Glomerular visceral epithelial cell (primary cell): ENCODE measurements at regions not wholly inside any gene's neighbourhood (a gene's known extent, or its start where the extent isn't known, plus 50 kb on each side); places are given as distances from the start of the nearest gene placed in this dataset.
"Not testable (repeated sequence)": the region's sequence is repeated elsewhere in the genome, so short reads cannot be mapped to it uniquely, and the experiment has no call there.

Source experiments
- DNase-seq: peaks from one replicate; pipeline ENCODE4 v3.0.0-alpha.2; 2016; ENCODE audit errors: extremely low spot score

DNA sequence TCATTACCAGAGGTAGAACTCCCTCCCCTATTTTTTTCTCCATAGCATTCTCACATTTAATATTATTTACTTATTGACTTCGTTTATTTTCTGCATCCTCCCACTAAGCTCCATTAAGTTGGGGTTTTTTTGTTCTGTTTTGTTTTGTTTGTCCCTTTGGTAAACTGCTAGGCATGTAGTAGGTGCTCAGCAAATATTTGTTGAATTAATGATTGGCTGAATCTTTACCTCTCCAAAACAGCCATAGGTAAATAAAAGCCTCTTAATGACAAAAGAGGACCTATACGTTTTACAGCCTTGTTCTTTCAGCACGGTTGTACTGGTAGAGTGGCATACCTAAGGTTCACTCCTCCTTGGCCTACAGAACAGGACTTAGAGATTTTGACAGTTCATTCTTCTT is 52.0 kb downstream of the PRORP start:
- DNase-seq: no peak

DNA sequence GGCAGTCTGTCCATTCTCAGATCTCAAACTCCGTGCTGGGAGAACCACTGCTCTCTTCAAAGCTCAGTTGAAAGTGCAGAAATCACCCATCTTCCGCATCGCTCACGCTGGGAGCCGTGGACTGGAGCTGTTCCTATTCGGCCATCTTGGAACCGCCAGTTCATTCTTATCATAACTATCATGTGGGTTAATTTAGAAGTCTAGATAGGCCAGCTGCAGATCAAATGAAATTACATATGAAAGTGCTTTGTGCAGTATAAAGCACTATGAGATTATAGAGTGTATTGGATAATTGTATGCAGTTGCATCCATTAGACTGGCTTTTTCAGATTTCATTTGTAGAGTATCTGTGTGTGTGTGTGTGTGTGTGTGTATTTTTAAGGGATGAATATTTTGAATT is 57.8 kb downstream of the PRORP start:
- DNase-seq: no peak

DNA sequence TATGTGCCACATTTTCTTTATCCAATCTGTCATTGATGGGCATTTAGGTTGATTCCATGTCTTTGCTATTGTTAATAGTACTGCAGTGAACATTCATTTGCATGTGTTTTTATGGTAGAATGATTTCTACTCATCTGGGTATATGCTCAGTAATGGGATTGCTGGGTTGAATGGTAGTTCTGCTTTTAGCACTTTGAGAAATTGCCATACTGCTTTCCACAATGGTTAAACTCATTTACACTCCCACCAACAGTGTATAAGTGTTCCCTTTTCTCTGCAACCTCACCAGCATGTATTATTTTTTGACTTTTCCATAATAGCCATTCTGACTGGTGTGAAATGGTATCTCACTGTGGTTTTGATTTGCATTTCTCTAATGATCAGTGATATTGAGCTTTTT is 62.5 kb downstream of the PRORP start:
- not testable (repeated sequence) for DNase-seq

DNA sequence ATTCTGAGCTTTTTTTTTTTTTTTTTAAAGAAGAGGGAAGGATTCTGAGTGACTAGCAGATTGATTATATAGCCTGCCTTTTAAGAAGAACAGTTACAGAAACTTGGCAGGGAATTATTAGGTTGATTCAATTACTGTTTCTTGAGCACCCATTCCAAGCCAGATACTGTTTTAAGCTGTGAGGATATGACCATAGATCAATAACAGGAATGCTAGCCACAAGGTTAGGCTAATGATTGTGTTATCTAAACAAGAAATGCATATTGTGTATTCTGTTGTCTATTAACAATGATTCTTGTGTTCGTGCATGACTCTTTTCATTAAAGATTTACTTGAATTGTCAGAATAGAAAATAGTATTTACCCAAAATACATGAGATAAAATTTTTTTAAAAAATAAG is 67.1 kb downstream of the PRORP start:
- DNase-seq: no peak

DNA sequence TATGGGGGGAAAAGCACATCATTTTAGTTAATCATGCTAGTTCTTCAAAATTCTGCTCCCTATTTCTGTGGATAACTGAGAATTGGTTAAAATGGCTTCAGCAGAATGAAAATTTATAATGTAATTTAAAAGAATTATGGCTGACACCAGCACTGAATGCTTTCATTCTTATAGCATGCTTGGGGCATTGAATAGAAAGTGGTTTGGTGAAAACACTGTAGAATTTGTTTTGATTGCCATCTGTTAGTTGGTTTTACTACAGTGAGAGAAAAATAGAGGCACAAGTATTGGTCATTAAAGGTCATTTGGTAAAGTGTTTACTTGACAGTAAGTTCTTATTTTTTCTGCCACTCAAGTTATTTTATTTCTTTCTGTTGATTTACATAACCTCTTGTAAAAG is 70.8 kb downstream of the PRORP start:
- no peak for DNase-seq

DNA sequence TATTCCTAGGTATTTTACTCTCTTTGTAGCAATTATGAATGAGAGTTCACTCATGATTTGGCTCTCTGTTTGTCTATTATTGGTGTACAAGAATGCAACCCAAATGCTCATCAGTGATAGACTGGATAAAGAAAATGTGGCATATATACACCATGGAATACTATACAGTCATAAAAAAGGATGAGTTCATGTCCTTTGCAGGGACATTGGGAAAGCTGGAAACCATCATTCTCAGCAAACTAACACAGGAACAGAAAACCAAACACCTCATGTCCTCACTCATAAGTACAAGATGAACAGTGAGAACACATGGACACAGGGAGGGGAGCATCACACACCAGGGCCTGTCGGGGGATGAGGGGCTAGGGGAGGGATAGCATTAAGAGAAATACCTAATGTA is 71.8 kb downstream of the PRORP start:
- not testable (repeated sequence) for DNase-seq

DNA sequence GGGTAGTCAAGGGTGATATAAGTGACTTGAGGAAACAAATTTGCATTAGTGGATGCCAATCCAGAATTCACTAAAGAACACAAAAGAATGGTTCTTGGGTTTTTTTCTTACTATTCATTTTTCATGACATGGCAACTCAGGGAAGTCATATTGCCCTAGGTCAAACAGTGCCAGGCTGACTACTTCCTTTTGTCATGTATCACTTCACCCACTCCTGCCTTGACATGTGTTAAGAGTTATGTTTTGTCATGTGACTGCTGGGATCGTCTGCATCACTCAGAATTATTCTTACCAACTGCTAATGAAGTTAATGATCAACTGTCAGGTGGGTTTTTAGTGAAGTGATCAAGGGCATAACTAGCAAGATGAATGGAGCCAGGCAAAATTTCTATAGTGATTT is 74.2 kb downstream of the PRORP start:
- DNase-seq: no peak

DNA sequence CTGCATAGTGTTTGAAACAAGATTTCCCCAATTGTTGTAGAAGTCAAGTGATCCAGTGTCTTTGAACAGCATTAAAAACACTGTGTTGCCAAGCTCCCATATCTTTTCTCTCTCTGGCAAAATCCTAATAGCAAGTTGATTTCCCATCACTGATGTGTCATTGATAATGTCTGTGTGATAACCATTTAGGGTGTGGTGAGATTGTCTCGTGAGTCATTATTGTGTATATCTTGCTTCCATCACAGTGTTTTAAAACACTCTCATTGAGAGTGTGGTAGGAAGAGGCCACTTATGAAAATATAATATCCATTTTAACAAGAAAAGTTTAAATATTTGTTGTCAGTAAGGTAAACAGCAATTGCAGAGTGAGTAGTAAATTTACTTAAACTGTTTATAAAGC is 74.7 kb downstream of the PRORP start:
- peak; percentile 20 for DNase-seq

DNA sequence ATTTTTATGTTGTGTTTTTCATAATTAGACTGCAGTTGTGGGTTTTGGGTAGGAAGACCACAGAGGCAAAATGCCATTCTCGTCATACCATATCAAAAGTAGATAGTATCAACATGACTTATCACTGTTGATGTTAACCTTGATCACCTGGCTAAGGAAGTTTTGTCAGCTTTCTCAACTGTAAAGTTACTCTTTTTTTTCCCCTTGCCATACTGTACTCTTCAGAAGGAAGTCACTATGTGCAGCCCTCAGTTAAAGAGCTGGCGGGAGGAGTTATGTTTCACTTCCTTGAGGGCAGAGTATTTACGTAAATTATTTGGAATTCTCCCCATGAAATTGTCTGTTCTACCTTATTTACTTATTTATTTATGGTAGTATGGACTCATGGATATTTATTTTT is 78.7 kb downstream of the PRORP start:
- no peak for DNase-seq

DNA sequence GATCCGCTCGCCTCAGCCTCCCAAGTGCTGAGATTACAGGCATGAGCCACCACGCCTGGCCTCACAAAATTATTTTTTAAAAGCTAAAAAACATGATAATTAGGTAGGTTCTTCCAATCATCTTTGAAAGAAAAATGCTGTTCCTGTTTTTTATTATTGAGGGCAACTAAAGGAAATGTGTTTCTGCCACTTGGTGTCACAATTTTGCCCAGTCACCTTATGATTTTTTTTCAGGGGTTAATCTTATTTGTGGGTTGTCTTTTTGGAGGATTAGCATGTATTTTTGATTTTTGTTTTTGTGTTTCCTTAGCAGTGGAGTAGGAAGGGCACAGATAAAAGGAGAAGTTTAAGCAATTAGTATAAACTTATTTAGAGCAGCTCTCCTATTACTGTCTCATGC is 79.8 kb downstream of the PRORP start:
- DNase-seq: no peak

DNA sequence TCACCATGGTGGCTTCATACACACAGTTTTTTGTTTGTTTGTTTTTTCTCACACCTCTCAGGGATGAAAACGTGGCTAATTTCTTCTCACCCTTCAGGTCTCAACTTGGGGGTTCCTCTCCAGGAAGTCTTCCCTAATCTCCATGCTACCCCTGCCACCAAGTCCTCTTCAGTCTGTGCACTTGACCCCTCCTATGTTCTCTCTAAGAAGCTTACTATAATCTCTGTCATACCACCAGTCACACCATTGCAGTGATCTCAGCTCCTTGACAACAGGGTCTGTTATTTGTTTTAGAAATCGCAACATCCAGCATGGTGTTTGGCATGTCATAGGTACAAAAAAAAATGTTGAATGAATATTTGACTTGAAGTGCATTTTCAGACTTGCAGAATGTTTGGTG is 83.4 kb downstream of the PRORP start:
- no peak for DNase-seq

DNA sequence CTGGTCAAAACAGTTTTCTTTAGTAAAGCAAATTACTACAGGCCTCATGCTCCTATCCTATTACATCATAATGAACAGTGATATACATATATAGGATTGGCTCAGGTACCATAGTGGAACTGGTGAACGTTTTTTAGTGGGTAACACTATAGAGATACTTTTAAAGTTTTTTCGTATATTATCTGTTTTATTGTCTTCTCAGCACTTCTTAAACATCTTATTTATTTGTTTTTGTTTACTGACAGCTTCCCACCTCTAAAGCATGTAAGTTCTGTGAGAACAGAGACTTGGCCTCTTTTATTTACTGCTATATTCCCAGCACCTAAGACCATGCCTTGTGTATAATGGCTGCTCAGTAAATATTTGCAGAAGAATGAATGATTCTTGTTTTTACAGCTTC is 81.1 kb upstream of the PSMA6 start:
- no peak for DNase-seq

DNA sequence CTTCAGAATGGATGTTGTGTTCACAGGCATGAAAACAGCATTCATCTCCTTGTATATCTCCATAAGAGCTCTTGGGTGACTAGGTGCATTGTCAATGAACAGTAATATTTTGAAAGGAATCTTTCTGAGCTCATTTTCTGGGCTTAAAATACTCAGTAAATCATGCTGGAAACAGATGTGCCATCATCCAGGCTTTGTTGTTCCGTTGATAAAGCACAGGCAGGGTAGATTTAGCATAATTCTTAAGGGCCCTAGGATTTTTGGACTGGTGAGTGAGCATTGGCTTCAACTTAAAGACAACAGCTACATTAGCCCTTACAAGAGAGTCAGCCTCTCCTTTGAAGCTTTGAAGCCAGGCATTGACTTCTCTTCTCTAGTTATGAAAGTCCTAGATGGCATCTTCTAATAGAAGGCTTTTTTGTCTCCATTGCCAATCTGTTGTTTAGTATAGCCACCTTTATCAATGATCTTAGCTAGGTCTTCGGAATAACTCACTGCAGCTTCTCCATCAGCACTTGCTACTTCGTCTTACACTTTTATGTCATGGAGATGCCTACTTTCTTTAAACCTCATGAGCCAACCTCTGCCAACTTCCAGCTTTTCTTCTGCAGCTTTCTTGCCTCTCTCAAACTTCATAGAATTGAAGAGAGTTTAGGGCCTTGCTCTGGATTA is 79.6 kb upstream of the PSMA6 start:
- no peak for DNase-seq

DNA sequence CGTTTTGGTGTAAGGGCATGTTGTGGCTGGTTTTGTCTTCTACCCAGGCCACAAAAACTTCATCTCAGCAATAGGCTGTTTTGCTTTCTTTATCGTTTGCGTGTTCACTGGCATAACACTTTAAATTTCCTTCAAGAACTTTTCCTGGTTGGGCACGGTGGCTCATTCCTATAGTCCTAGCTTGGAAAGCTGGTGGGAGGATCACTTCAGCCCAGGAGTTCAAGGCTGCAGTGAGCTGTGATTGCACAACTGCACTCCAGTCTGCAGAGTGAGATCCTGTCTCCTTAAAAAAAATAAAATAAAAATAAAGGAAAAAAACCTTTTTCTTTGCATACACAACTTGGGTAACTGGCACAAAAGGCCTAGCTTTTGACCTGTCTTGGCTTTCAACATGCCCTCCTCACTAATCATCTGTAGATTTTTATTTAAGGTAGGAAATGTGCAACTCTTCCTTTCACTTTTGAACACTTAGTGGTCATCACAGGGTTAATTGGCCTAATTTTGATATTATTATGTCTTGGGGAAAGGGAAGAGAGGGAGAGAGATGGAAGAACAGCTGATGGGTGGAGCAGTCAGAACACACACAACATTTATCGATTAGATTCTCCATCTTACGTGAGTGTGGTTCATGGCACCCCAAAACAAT is 78.9 kb upstream of the PSMA6 start:
- DNase-seq: no peak

DNA sequence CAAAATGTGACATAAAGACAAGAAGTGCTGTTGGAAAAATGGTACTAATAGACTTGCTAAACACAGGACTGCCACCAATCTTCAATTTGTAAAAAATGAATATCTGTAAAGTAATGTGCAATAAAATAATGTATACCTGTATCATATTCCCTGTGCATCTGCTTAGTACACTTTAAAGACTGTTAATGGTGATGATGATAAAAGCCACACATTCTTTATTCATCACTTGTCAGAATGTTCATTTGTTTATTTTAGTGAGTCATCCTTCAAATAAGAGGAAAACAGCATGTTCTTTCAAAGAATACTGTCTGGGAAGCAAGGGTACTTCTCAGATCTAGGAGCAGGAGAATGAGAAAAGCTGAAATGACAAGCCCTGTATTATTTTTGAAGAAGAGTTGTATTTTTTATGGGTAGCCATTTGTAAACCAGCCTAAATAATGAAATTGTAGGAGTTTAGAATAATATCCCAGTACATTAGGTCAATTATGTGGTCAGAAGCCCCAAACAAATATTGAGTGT is 78.3 kb upstream of the PSMA6 start:
- peak; percentile 39 for DNase-seq

DNA sequence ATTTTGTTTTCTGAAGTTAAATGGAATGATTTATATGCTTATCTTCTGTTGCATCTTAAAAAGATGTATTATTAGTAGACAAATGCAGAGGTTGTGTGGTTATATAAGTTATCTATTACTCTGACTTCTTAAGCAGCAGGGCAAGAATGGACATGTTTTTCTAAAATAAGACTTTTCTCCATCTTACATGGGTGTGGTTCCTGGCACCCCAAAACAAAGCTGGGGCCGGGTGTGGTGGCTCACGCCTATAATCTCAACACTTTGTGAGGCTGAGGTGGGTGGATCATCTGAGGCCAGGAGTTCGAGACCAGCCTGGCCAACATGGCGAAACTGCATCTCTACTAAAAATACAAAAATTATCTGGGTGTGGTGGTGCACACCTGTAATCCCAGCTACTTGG is 77.8 kb upstream of the PSMA6 start:
- not testable (repeated sequence) for DNase-seq

DNA sequence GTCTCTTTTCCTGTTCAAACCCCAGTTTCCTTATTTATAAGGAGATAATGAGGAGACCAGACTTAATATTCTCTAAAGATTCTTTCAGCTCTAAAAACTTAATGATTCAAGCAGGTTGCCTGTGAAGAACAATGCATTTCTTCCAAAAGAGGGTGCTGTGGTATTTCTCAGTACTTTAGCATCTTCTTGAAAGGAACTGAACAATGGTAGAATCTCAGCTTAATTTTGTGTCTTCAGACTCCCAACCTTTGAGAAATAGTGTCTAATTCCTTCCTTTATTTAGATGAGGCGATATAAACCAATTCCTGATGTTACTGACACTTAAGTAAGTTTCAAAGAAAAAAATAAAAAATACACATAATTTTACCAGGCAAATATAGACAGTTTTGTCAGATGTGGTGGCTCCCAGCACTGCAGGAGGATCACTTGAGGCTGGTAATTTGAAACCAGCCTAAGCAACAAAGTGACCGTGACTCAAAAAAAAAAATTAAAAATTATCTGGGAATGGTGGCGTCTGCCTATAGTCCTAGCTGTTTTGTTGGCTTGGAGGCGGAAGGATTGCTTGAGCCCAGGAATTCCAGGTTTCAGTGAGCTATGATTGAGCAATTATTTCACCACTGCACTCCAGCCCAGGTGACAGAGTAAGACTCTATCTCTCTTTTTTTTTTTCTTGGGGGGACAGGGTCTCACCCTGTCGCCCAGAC is 76.9 kb upstream of the PSMA6 start:
- peak; percentile 30 for DNase-seq

DNA sequence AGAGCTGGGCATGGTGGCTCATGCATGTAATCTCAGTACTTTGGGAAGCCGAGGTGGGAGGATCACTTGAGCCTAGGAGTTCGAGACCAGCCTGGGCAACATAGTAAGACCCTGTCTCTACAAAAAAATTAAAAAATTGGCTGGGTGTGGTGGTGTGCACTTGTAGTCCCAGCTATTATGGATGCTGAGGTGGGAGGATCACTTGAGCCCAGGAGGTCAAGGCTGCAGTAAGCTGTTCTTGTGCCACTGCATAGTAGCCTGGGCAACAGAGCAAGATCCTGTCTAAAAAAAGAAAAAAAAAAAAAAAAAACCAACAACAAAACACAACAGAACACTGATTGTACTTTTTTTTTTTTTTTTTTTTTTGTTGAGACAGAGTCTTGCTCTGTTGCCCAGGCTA is 74.0 kb upstream of the PSMA6 start:
- not testable (repeated sequence) for DNase-seq

DNA sequence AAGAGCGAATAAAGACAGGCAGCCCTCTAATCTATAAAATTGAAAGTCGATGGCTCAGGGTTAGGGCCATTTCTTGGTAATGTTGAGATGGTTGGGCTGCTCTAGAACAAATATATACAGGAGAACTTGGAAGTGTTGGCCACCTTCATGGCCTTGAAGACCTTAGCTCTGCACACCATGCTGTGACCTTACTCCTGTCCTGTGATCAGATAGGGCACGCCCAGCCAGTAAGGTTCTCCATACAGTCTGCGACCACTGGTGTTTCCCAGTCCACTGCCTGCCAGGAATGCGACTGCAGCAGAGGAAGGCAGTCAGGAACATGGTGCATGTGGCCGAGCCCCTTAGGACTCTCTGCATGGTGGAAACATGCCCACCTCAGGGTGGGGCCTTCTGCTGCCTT is 73.2 kb upstream of the PSMA6 start:
- peak; percentile 15 for DNase-seq

DNA sequence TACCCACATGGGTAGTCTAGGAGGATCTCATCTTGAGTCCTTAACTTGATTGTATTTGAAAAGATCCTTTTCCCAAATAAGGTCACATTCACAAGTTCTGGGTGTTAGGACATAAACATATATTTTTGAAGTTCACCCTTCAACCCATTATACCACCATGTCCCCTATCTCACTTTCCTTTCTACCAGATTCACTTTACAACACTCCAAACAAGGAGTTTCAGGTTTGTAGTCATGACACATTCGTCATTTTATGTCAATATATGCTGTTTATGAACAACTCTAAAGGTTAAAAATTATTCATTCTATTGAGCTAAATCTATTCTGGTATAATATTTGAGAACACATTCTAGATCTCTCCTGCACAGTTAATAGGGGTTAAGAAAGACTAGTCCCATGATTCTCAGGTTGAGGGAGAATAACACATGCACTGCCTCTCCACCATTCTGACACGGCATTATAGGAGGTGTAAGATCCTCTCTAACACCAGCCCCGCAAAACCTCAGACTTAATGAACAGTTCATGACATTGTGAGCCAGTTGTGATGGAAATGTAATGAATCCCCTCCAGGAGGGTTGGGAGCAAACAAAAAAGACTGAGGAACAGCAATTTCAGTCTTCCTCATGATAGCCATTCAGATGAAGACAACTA is 72.0 kb upstream of the PSMA6 start:
- DNase-seq: no peak

DNA sequence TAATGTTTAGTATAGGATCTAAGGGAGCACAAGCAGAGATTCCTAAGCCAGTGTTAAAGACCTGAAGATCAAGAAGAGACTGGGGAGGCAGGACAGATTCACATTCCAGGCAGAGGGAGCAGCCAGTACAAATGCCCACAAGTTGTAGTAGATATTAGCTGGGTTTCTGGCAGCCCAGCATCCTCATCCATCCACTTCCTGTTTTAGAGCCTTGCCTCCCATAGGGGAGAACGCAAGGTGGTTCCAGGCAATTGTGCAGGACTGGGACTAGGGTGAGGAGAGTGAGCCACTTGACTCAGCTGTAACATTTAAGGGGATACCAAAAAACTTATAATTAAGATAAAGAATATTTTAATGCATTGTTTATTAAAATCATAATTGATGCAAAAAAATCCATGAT is 71.3 kb upstream of the PSMA6 start:
- no peak for DNase-seq

DNA sequence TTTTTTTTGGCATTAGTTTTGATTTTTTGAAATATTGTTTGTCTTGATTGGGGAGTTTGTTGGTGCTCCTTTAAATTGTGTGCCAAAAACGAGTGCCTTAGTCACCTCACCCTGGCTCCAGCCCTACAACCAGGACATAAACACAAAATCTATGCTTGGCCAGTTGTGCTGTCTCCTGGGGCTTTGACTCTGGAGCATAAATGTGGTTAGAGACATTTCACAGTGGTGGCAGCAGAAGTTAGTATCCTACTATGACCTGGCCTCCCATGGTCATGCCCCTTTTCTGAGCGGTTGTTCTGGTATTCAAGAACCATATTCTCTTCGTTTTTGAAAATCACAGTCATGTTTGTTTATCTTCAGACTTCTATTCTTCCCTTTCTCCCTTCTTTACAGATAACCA is 70.7 kb upstream of the PSMA6 start:
- no peak for DNase-seq

DNA sequence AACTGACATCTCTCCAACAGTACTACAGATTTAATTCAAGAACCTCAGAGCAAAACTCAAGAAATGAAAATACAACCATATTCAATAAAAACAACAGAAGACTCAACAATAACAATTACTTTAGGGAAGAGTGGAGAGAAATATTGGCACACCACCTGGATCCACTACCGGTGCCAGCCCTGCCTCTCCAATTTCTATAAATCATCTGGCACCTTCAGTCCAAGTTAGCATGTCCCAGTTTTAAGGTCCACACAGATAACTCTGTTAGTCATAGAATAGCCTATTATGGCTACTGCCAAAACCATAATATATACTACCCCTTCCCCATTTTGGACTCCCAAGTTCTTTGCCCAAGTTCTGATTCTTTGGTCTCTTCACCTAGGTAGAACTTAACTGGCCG is 69.9 kb upstream of the PSMA6 start:
- DNase-seq: no peak
